Stomach (tissue), 8 donors: ENCODE measurements at regions not wholly inside any gene's neighbourhood (a gene's known extent, or its start where the extent isn't known, plus 50 kb on each side); places are given as distances from the start of the nearest gene placed in this dataset.
A peak's percentile ranks its signal among the peaks of the same experiment; 100 is the strongest.

Source experiments
- DNase-seq, 2 donors: peaks; one replicate each; pipeline versions ENCODE4 v3.0.0 to v3.0.0-alpha.2; 2013 to 2019
- H3K27ac ChIP-seq, 5 donors: fragments of 200-600 bp in 4 of 5; sonication (generic) in 4 of 5; one replicate each; pipeline ENCODE4 v1.5.1; 2013 to 2019; ENCODE audit warnings: mild to moderate bottlenecking in 1 of 5, moderate library complexity in 1 of 5
- H3K27me3 ChIP-seq, 3 donors: fragments of 200-600 bp; sonication (generic); one replicate each; pipeline ENCODE4 v1.5.1; 2017 to 2019; ENCODE audit warnings: mixed run types in 1 of 3
- H3K36me3 ChIP-seq, 4 donors: fragments of 200-600 bp; sonication (generic); 1 replicate in 3 of 4; 2 replicates in 1 of 4; pipeline ENCODE4 v1.5.1; 2016 to 2019
- H3K4me1 ChIP-seq, 4 donors: fragments of 200-600 bp; sonication (generic); one replicate each; pipeline ENCODE4 v1.5.1; 2016 to 2019
- H3K4me3 ChIP-seq, 4 donors: fragments of 200-600 bp; sonication (generic) in 3 of 4; one replicate each; pipeline ENCODE4 v1.5.1; 2016 to 2019; ENCODE audit warnings: mild to moderate bottlenecking in 1 of 4
- H3K9me3 ChIP-seq, 4 donors: fragments of 200-600 bp; sonication (generic); one replicate each; pipeline ENCODE4 v1.5.1; 2016 to 2019
- CTCF ChIP-seq, 7 experiments: fragments of 450-650 bp in 4 of 7; fragments of 200-600 bp in 3 of 7; sonication (generic) in 3 of 7; IDR thresholded peaks; one replicate each; pipeline ENCODE4 v1.5.1; 2016 to 2019; ENCODE audit warnings: antibody characterized with exemption in 7 of 7, control low read depth in 2 of 7, mild to moderate bottlenecking in 1 of 7
- EP300 ChIP-seq: sonication (generic); formaldehyde crosslinking; IDR thresholded peaks from one replicate; pipeline ENCODE4 v1.6.1; 2017; ENCODE audit warnings: antibody characterized with exemption
- POLR2A ChIP-seq, 4 donors: fragments of 450-650 bp; IDR thresholded peaks; one replicate each; pipeline ENCODE4 v1.6.1; 2016; ENCODE audit warnings: antibody characterized with exemption in 4 of 4, control low read depth in 2 of 4, mild to moderate bottlenecking in 1 of 4, moderate library complexity in 1 of 4
- POLR2AphosphoS5 ChIP-seq, 3 donors: sonication (generic); formaldehyde crosslinking; IDR thresholded peaks; one replicate each; pipeline ENCODE4 v1.6.1; 2016; ENCODE audit warnings: antibody characterized with exemption in 3 of 3
- WGBS, 5 donors: extraction: QIAGEN DNeasy Blood & Tissue Kit in 3 of 5; methylation state at CpG; one replicate each; pipeline versions ENCODE4 v1.1.5 to v1.1.7; 2013 to 2018; 5-methylcytosine and 5-hydroxymethylcytosine counted together
- intact Hi-C: fragments of 100-400 bp; cut with DNase I; formaldehyde crosslinking; loops from one replicate; pipeline ENCODE4 v1.15.1; 2023; ENCODE audit warnings: low total_unique reads
- donor health status: healthy with polysubstance abuse.
- donor health status: Bipolar disorder and iron deficiency.
- donor health status: healthy.

GRCh38 chr13:44206434-44206833, 167.2 kb upstream of the SERP2 start:
- Histone ChIP-seq H3K36me3 (no peaks in the 10 kb centered on the region), H3K4me3 (no peak overlapping the region), H3K27ac (no peak overlapping the region), H3K9me3 (peaks cover 0 to 4% (median 0%) of the 10 kb centered on the region in 4 donors), H3K4me1 (peaks cover 0 to 14% (median 10%) of the 10 kb centered on the region in 4 donors), H3K27me3 (no peaks in the 10 kb centered on the region)
- TF ChIP-seq POLR2A (IDR thresholded peaks at IDR 0.05) (no peak), CTCF (IDR thresholded peaks at IDR 0.05) (no peak), EP300 (no peak), POLR2AphosphoS5 (IDR thresholded peaks at IDR 0.05) (no peak)
- no peak for DNase-seq
- WGBS, 5 donors: 79 to 91% (median 85%) methylated on average over 3 of the region's 3 CpGs
- intact Hi-C loops: no loop called here

GRCh38 chr13:44207476-44207875, 166.1 kb upstream of the SERP2 start:
- peaks cover 0 to 4% (median 0%) of the 10 kb centered on the region in 4 donors for H3K9me3 ChIP-seq
- 96 to 98% (median 96%) methylated on average over 2 of the region's 2 CpGs for WGBS, 5 donors
- no peak overlapping the region for H3K4me3 ChIP-seq
- no peak for TF ChIP-seq EP300
- TF ChIP-seq CTCF (IDR thresholded peaks at IDR 0.05): no peak
- TF ChIP-seq POLR2A (IDR thresholded peaks at IDR 0.05): no peak
- no peak for TF ChIP-seq POLR2AphosphoS5 (IDR thresholded peaks at IDR 0.05)
- DNase-seq: no peak
- peaks cover 5 to 24% (median 14%) of the 10 kb centered on the region in 4 donors for H3K4me1 ChIP-seq
- intact Hi-C loops: no loop called here
- H3K27me3 ChIP-seq: no peaks in the 10 kb centered on the region
- no peaks in the 10 kb centered on the region for H3K36me3 ChIP-seq
- no peak overlapping the region for H3K27ac ChIP-seq

- Histone ChIP-seq H3K36me3 (no peaks in the 10 kb centered on the region), H3K4me3 (no peak overlapping the region), H3K9me3 (peaks cover 0 to 4% (median 0%) of the 10 kb centered on the region in 4 donors), H3K4me1 (peaks cover 7 to 32% (median 20%) of the 10 kb centered on the region in 4 donors), H3K27me3 (no peaks in the 10 kb centered on the region), H3K27ac (peak overlapping the region in 2 of 5 donors; percentile 54 to 64)
- WGBS, 5 donors: 19 to 53% (median 36%) methylated on average over 2 of the region's 2 CpGs
- intact Hi-C loops: no loop called here
- TF ChIP-seq POLR2AphosphoS5 (IDR thresholded peaks at IDR 0.05) (no peak), EP300 (no peak)
- no peak for DNase-seq
Measured at GRCh38 chr13:44210525-44210924, 163.1 kb upstream of the SERP2 start.

- intact Hi-C loops: no loop called here
- no peaks in the 10 kb centered on the region for H3K27me3 ChIP-seq
- no peak overlapping the region for H3K4me3 ChIP-seq
- H3K9me3 ChIP-seq: no peaks in the 10 kb centered on the region
- peaks cover 7 to 32% (median 20%) of the 10 kb centered on the region in 4 donors for H3K4me1 ChIP-seq
- H3K36me3 ChIP-seq: no peaks in the 10 kb centered on the region
- DNase-seq: no peak
- WGBS, 5 donors: 51 to 90% (median 77%) methylated on average over 4 of the region's 4 CpGs
- TF ChIP-seq CTCF (IDR thresholded peaks at IDR 0.05) (no peak), POLR2AphosphoS5 (IDR thresholded peaks at IDR 0.05) (peak in 1 of 3 donors; percentile 40)
- peak overlapping the region in 4 of 5 donors; percentile 34 to 64 (median 46) for H3K27ac ChIP-seq
Measured at GRCh38 chr13:44211286-44211685, 162.3 kb upstream of the SERP2 start.

- no peak overlapping the region for H3K4me3 ChIP-seq
- no peaks in the 10 kb centered on the region for H3K9me3 ChIP-seq
- 85 to 93% (median 89%) methylated on average over 14 of the region's 14 CpGs for WGBS, 5 donors
- intact Hi-C loops: no loop called here
- H3K27ac ChIP-seq: peak overlapping the region in 4 of 5 donors; percentile 34 to 64 (median 46)
- TF ChIP-seq CTCF (IDR thresholded peaks at IDR 0.05) (no peak), EP300 (no peak), POLR2AphosphoS5 (IDR thresholded peaks at IDR 0.05) (no peak), POLR2A (IDR thresholded peaks at IDR 0.05) (no peak)
- no peaks in the 10 kb centered on the region for H3K27me3 ChIP-seq
- H3K36me3 ChIP-seq: no peaks in the 10 kb centered on the region
- H3K4me1 ChIP-seq: peaks cover 7 to 32% (median 20%) of the 10 kb centered on the region in 4 donors
- DNase-seq: no peak
Measured at GRCh38 chr13:44211704-44212346, 161.8 kb upstream of the SERP2 start.
